ENCODE measurements at regions not wholly inside any gene's neighbourhood (a gene's known extent, or its start where the extent isn't known, plus 50 kb on each side); places are given as distances from the start of the nearest gene placed in this dataset.

DNA sequence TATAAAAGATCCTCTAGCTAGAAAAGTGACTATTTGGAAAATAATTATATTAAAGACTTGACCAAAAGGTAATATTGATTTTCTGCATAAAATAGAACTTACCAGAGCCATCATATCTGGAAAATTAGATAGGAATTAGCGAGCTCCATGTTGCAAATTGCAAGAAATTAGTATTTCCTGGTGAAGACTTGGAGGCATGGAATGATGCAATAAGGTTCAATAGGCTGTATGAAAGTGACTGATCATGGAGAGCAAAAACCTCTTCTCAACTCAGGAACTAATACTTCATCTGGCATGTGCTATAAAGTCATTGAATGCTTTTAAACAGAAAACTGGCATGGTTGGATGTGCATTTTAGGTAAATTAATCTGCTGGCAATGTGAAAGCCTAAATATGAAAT, 66.3 kb upstream of the UFM1 start:
- no peaks in the 10 kb centered on the region for H3K27me3 ChIP-seq (ENCODE audit: control insufficient read depth in 3 of 3, insufficient read depth in 3 of 3, low read length in 3 of 3)
- WGBS, 3 donors: 54 to 83% (median 60%) methylated on average over 1 of the region's 1 CpG
- H3K36me3 ChIP-seq (ENCODE audit: control insufficient read depth in 3 of 3, insufficient read depth in 2 of 3, low read depth in 1 of 3, low read length in 3 of 3): no peaks in the 10 kb centered on the region
- H3K9me3 ChIP-seq (ENCODE audit: control insufficient read depth in 2 of 2, insufficient read depth in 1 of 2, low read depth in 1 of 2, low read length in 1 of 2): no peaks in the 10 kb centered on the region
- no peak overlapping the region for H3K4me3 ChIP-seq (ENCODE audit: low read depth in 1 of 3, low read length in 3 of 3)
- no peak overlapping the region for H3K27ac ChIP-seq (ENCODE audit: low read depth in 1 of 3, low read length in 2 of 3)
- FAIRE-seq (no peak), DNase-seq (no peak)
- no peaks in the 10 kb centered on the region for H3K4me1 ChIP-seq (ENCODE audit: control insufficient read depth in 3 of 3, insufficient read depth in 2 of 3, low read depth in 1 of 3, low read length in 2 of 3)

DNA sequence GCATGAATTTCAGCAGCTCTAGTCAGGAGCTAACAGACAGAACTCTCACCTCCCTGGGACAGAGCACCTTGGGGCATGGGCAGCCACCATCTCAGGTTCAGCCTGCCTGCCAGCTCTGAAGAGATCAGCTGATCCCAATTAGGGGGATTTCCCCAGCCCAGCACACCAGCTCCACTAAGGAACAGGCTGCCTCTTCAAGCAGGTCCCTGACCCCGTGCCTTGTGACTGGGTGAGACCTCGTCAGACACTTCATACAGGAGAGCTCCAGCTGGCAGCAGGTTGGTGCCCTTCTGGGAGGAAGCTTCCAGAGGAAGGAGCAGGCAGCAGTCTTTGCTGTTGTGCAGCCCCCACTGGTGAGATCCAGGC, 84.5 kb upstream of the UFM1 start:
- Histone ChIP-seq H3K27ac (ENCODE audit: low read depth in 1 of 3, low read length in 2 of 3) (no peak overlapping the region), H3K4me3 (ENCODE audit: low read depth in 1 of 3, low read length in 3 of 3) (no peak overlapping the region), H3K9me3 (ENCODE audit: control insufficient read depth in 2 of 2, insufficient read depth in 1 of 2, low read depth in 1 of 2, low read length in 1 of 2) (peaks cover 0 to 2% of the 10 kb centered on the region in 2 donors), H3K27me3 (ENCODE audit: control insufficient read depth in 3 of 3, insufficient read depth in 3 of 3, low read length in 3 of 3) (no peaks in the 10 kb centered on the region), H3K4me1 (ENCODE audit: control insufficient read depth in 3 of 3, insufficient read depth in 2 of 3, low read depth in 1 of 3, low read length in 2 of 3) (no peaks in the 10 kb centered on the region), H3K36me3 (ENCODE audit: control insufficient read depth in 3 of 3, insufficient read depth in 2 of 3, low read depth in 1 of 3, low read length in 3 of 3) (no peaks in the 10 kb centered on the region)
- DNase-seq (no peak), FAIRE-seq (no peak)
- WGBS, 3 donors: 66 to 82% (median 69%) methylated on average over 2 of the region's 2 CpGs

DNA sequence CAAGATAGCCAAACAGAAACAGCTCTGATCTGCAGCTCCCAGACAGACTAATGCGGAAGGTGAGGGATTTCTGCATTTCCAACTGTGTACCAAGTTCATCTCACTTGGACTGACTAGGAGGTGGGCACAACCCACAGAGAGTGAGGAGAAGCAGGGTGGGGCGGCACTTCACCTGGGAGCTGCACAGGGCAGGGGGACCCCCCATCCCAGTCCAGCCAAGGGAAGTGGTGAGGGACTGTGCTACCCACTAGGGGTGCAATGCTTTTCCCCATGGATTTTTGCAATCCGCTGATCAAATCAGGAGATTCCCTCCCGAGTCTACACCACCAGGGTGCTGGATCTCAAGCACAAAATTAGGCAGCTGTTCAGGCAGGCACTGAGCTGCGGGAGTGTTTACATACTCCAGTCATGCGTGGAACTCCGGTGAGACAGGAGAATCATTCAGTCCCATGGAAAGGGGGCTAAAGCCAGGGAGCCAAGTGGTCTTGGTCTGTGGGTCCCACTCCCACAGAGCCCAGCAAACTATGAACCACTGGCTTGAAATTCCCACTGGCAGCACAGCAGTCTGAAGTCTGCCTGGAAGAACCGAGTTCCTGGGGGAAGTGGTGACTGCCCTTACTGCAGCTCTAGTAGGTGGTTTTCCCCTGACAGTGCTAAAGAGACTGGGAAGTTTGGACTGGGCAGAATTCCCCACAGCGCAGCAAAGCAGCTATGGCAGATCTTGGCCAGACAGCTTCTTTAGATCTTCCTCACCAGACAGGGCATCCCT, 85.1 kb upstream of the UFM1 start:
- peaks cover 0 to 2% of the 10 kb centered on the region in 2 donors for H3K9me3 ChIP-seq (ENCODE audit: control insufficient read depth in 2 of 2, insufficient read depth in 1 of 2, low read depth in 1 of 2, low read length in 1 of 2)
- no peak for DNase-seq
- H3K36me3 ChIP-seq (ENCODE audit: control insufficient read depth in 3 of 3, insufficient read depth in 2 of 3, low read depth in 1 of 3, low read length in 3 of 3): no peaks in the 10 kb centered on the region
- no peak overlapping the region for H3K4me3 ChIP-seq (ENCODE audit: low read depth in 1 of 3, low read length in 3 of 3)
- H3K4me1 ChIP-seq (ENCODE audit: control insufficient read depth in 3 of 3, insufficient read depth in 2 of 3, low read depth in 1 of 3, low read length in 2 of 3): no peaks in the 10 kb centered on the region
- 78 to 86% (median 81%) methylated on average over 9 of the region's 9 CpGs for WGBS, 3 donors
- H3K27ac ChIP-seq (ENCODE audit: low read depth in 1 of 3, low read length in 2 of 3): no peak overlapping the region
- H3K27me3 ChIP-seq (ENCODE audit: control insufficient read depth in 3 of 3, insufficient read depth in 3 of 3, low read length in 3 of 3): no peaks in the 10 kb centered on the region
- FAIRE-seq: no peak

DNA sequence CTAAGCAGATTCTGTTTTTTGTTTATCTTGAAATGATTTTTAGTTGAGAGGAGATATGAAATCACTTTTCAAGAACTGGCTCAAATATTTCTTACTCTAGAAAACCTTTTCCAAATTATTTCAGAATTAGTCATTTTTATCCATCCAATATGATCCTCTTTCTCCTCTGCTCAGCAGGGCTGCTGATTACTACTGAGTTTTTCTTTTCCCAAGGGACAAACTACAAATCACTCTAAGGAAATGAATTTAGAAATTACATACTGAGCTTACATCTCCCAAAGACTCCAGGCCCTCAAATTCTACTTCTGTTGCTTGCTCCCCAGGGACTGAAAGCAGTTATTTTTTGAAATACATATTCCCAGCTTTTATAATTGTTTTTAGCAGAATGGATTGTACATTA, 87.4 kb upstream of the UFM1 start:
- H3K4me3 ChIP-seq (ENCODE audit: low read depth in 1 of 3, low read length in 3 of 3): no peak overlapping the region
- no peaks in the 10 kb centered on the region for H3K27me3 ChIP-seq (ENCODE audit: control insufficient read depth in 3 of 3, insufficient read depth in 3 of 3, low read length in 3 of 3)
- FAIRE-seq (no peak), DNase-seq (no peak)
- H3K27ac ChIP-seq (ENCODE audit: low read depth in 1 of 3, low read length in 2 of 3): no peak overlapping the region
- no peaks in the 10 kb centered on the region for H3K9me3 ChIP-seq (ENCODE audit: control insufficient read depth in 2 of 2, insufficient read depth in 1 of 2, low read depth in 1 of 2, low read length in 1 of 2)
- no peaks in the 10 kb centered on the region for H3K4me1 ChIP-seq (ENCODE audit: control insufficient read depth in 3 of 3, insufficient read depth in 2 of 3, low read depth in 1 of 3, low read length in 2 of 3)
- no peaks in the 10 kb centered on the region for H3K36me3 ChIP-seq (ENCODE audit: control insufficient read depth in 3 of 3, insufficient read depth in 2 of 3, low read depth in 1 of 3, low read length in 3 of 3)

DNA sequence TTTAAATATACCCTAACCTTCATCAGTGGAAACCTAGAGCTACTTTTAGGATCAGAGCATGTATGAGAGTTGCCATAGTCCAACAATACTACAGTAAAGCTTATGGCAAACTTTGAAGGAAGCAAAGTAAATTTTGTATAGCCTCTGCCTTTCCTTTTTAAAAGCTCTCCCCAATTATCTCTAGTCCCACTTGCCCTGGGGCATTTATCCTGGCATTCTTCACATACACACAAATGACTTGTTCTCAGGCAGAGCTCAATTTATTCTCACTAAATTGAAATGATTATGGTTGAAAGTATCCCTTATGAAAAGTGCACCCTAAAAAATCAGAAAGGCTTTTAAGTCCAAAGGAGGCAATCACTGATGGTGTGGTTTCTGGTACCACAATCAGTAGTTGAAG, 94.1 kb upstream of the UFM1 start:
- Histone ChIP-seq H3K9me3 (ENCODE audit: control insufficient read depth in 2 of 2, insufficient read depth in 1 of 2, low read depth in 1 of 2, low read length in 1 of 2) (no peaks in the 10 kb centered on the region), H3K27me3 (ENCODE audit: control insufficient read depth in 3 of 3, insufficient read depth in 3 of 3, low read length in 3 of 3) (no peaks in the 10 kb centered on the region), H3K27ac (ENCODE audit: low read depth in 1 of 3, low read length in 2 of 3) (no peak overlapping the region), H3K36me3 (ENCODE audit: control insufficient read depth in 3 of 3, insufficient read depth in 2 of 3, low read depth in 1 of 3, low read length in 3 of 3) (no peaks in the 10 kb centered on the region), H3K4me1 (ENCODE audit: control insufficient read depth in 3 of 3, insufficient read depth in 2 of 3, low read depth in 1 of 3, low read length in 2 of 3) (no peaks in the 10 kb centered on the region), H3K4me3 (ENCODE audit: low read depth in 1 of 3, low read length in 3 of 3) (no peak overlapping the region)
- FAIRE-seq (no peak), DNase-seq (no peak)

DNA sequence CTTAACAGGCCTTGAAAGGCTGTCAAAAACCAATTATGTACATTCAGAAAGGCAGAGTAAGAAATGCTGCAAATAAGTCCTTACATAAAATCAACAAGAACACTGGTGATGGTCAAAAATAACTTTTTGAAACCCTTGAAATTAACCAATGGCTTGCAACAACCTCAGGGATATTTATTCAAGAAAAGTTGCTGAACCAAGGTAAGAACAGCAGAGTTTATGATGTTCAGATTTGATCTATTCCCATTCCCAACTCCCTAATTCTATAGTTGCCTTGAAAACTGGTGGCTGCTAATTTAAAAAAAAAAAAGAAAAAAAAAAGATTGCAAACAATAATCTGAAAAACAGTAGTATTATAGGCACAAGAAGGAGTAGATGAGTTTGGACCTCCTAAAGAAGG, 109.8 kb upstream of the UFM1 start:
- Histone ChIP-seq H3K9me3 (ENCODE audit: control insufficient read depth in 2 of 2, insufficient read depth in 1 of 2, low read depth in 1 of 2, low read length in 1 of 2) (peaks cover 0 to 2% of the 10 kb centered on the region in 2 donors), H3K27ac (ENCODE audit: low read depth in 1 of 3, low read length in 2 of 3) (no peak overlapping the region), H3K36me3 (ENCODE audit: control insufficient read depth in 3 of 3, insufficient read depth in 2 of 3, low read depth in 1 of 3, low read length in 3 of 3) (no peaks in the 10 kb centered on the region), H3K4me1 (ENCODE audit: control insufficient read depth in 3 of 3, insufficient read depth in 2 of 3, low read depth in 1 of 3, low read length in 2 of 3) (no peaks in the 10 kb centered on the region), H3K27me3 (ENCODE audit: control insufficient read depth in 3 of 3, insufficient read depth in 3 of 3, low read length in 3 of 3) (no peaks in the 10 kb centered on the region), H3K4me3 (ENCODE audit: low read depth in 1 of 3, low read length in 3 of 3) (no peak overlapping the region)
- DNase-seq: no peak
- no peak for FAIRE-seq

DNA sequence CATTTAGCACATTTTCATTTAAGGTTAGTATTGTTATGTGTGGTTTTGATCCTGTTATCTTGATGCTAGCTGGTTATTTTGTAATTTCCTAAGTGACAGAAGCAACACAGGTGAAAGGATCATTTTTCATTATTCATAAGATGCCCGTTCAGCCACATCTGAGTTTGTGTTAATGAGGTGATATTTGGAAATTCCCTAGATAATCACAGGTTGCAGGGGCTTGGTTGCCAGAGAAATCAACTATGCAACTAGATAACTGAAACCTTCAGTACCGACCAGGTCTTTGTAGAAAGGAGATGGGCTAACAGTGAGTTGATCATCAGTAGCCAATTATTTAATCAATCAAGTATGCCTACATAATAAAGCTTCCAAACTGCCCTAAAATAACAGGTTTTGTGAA, 121.3 kb upstream of the UFM1 start:
- no peak overlapping the region for H3K27ac ChIP-seq (ENCODE audit: low read depth in 1 of 3, low read length in 2 of 3)
- H3K27me3 ChIP-seq (ENCODE audit: control insufficient read depth in 3 of 3, insufficient read depth in 3 of 3, low read length in 3 of 3): no peaks in the 10 kb centered on the region
- H3K4me3 ChIP-seq (ENCODE audit: low read depth in 1 of 3, low read length in 3 of 3): no peak overlapping the region
- no peak for FAIRE-seq
- no peaks in the 10 kb centered on the region for H3K9me3 ChIP-seq (ENCODE audit: control insufficient read depth in 2 of 2, insufficient read depth in 1 of 2, low read depth in 1 of 2, low read length in 1 of 2)
- WGBS, 3 donors: 45 to 65% (median 49%) methylated on average over 2 of the region's 2 CpGs
- DNase-seq: no peak
- no peaks in the 10 kb centered on the region for H3K36me3 ChIP-seq (ENCODE audit: control insufficient read depth in 3 of 3, insufficient read depth in 2 of 3, low read depth in 1 of 3, low read length in 3 of 3)
- no peaks in the 10 kb centered on the region for H3K4me1 ChIP-seq (ENCODE audit: control insufficient read depth in 3 of 3, insufficient read depth in 2 of 3, low read depth in 1 of 3, low read length in 2 of 3)

DNA sequence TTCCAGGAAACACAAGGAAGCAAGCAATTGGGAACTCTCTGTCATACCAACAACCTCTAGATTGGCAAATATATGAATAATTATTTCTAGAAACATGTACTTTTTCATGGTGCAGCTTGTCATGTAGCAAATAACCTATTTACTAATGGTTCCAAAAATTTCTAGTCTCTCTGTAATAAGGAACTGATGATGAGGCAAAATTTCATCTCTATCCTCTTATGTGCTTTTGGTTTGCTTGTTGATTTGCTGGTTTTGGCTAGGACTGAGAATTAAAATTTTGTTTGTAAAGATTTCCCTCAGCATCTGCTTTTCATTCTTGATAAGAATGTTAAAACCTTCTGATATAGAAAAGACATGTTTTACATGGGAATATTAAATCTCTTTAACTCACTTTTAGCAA, 123.2 kb upstream of the UFM1 start:
- FAIRE-seq (no peak), DNase-seq (no peak)
- H3K4me1 ChIP-seq (ENCODE audit: control insufficient read depth in 3 of 3, insufficient read depth in 2 of 3, low read depth in 1 of 3, low read length in 2 of 3): no peaks in the 10 kb centered on the region
- H3K9me3 ChIP-seq (ENCODE audit: control insufficient read depth in 2 of 2, insufficient read depth in 1 of 2, low read depth in 1 of 2, low read length in 1 of 2): no peaks in the 10 kb centered on the region
- no peak overlapping the region for H3K27ac ChIP-seq (ENCODE audit: low read depth in 1 of 3, low read length in 2 of 3)
- no peak overlapping the region for H3K4me3 ChIP-seq (ENCODE audit: low read depth in 1 of 3, low read length in 3 of 3)
- no peaks in the 10 kb centered on the region for H3K36me3 ChIP-seq (ENCODE audit: control insufficient read depth in 3 of 3, insufficient read depth in 2 of 3, low read depth in 1 of 3, low read length in 3 of 3)
- no peaks in the 10 kb centered on the region for H3K27me3 ChIP-seq (ENCODE audit: control insufficient read depth in 3 of 3, insufficient read depth in 3 of 3, low read length in 3 of 3)

DNA sequence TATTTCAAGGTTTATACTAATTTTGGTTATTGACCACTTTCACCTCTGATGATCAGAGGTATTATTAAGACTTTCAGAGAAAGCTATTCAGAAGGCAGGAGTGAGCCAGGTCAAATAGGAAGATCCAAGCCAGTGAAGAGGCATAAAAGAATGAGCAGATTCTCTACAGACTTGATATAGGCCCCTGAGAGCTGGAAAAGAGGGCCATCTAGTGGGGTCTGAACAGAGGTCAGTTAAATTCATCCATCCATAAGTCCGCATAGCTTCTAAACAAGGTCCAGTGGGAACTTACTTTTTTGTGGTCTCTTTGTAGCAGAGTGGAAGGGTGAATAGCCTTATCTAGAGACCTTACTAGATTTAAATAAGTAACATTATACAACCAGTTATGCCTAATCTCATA, 126.6 kb upstream of the UFM1 start:
- 75 to 88% (median 78%) methylated on average over 1 of the region's 1 CpG for WGBS, 3 donors
- Histone ChIP-seq H3K9me3 (ENCODE audit: control insufficient read depth in 2 of 2, insufficient read depth in 1 of 2, low read depth in 1 of 2, low read length in 1 of 2) (no peaks in the 10 kb centered on the region), H3K27ac (ENCODE audit: low read depth in 1 of 3, low read length in 2 of 3) (no peak overlapping the region), H3K36me3 (ENCODE audit: control insufficient read depth in 3 of 3, insufficient read depth in 2 of 3, low read depth in 1 of 3, low read length in 3 of 3) (no peaks in the 10 kb centered on the region), H3K4me3 (ENCODE audit: low read depth in 1 of 3, low read length in 3 of 3) (no peak overlapping the region), H3K4me1 (ENCODE audit: control insufficient read depth in 3 of 3, insufficient read depth in 2 of 3, low read depth in 1 of 3, low read length in 2 of 3) (no peaks in the 10 kb centered on the region), H3K27me3 (ENCODE audit: control insufficient read depth in 3 of 3, insufficient read depth in 3 of 3, low read length in 3 of 3) (no peaks in the 10 kb centered on the region)
- DNase-seq (peak in 1 of 2 donors; percentile 12), FAIRE-seq (no peak)
